OCI-LY1 (cell line): ENCODE measurements at regions not wholly inside any gene's neighbourhood (a gene's known extent, or its start where the extent isn't known, plus 50 kb on each side); places are given as distances from the start of the nearest gene placed in this dataset.
"Not testable (repeated sequence)": the region's sequence is repeated elsewhere in the genome, so short reads cannot be mapped to it uniquely, and the experiment has no call there.

Experiments
- CTCF ChIP-seq: fragments of 200-600 bp; sonication (generic), shearing (Covaris generic); IDR thresholded peaks from 2 replicates; pipeline ENCODE4 v1.5.1; 2017; ENCODE audit warnings: mild to moderate bottlenecking, antibody characterized with exemption, low read length, moderate library complexity, mixed read lengths
- EZH2 ChIP-seq: fragments of 200-600 bp; sonication (generic), shearing (Covaris generic); IDR thresholded peaks from 2 replicates; pipeline ENCODE4 v1.8.0; 2017; ENCODE audit warnings: borderline replicate concordance, mixed run types, mild to moderate bottlenecking, antibody characterized with exemption, low read length, moderate library complexity, mixed read lengths

- TF ChIP-seq EZH2, CTCF: not testable (repeated sequence)
Observed at GRCh38 chr3:176326894-176327490, 870.3 kb downstream of the TBL1XR1 start.
